ENCODE measurements at regions not wholly inside any gene's neighbourhood (a gene's known extent, or its start where the extent isn't known, plus 50 kb on each side); places are given as distances from the start of the nearest gene placed in this dataset.

- no peak for TF ChIP-seq POLR2A (IDR thresholded peaks at IDR 0.05)
- TF ChIP-seq CTCF (IDR thresholded peaks at IDR 0.05) = no peak
These were observed 107.4 kb downstream of the BCOR start for GRCh38 chrX:39990388-39990787.

Measured in uterus (tissue), 2 donors.